SU-DHL-6 (cell line): ENCODE measurements at regions not wholly inside any gene's neighbourhood (a gene's known extent, or its start where the extent isn't known, plus 50 kb on each side); places are given as distances from the start of the nearest gene placed in this dataset.

ENCODE experiments used
- H2AFZ ChIP-seq: fragments of 200-600 bp; sonication (generic); 2 replicates; pipeline ENCODE4 v1.6.1; 2014; ENCODE audit warnings: low read depth, mild to moderate bottlenecking, moderate library complexity, mixed read lengths, antibody characterized with exemption, low read length; ENCODE audit not compliant: severe bottlenecking
- H3F3A ChIP-seq: fragments of 200-600 bp; shearing (Covaris generic); 2 replicates; pipeline ENCODE4 v1.6.0; 2016; ENCODE audit warnings: antibody characterized with exemption, mild to moderate bottlenecking; ENCODE audit not compliant: insufficient read depth
- H3K27ac ChIP-seq: fragments of 200-600 bp; sonication (generic); 2 replicates; pipeline ENCODE4 v1.5.1; 2016; ENCODE audit warnings: low read depth, mild to moderate bottlenecking, low read length, moderate library complexity, mixed read lengths
- H3K27me3 ChIP-seq: fragments of 200-600 bp; sonication (generic), shearing (Covaris generic); 2 replicates; pipeline ENCODE4 v1.6.0; 2014; ENCODE audit warnings: mild to moderate bottlenecking, low read length
- H3K36me3 ChIP-seq: fragments of 200-600 bp; sonication (generic); 2 replicates; pipeline ENCODE4 v1.6.1; 2014; ENCODE audit warnings: mild to moderate bottlenecking, low read length, mixed read lengths
- H3K4me2 ChIP-seq: fragments of 300-600, 200-600 bp; shearing (Covaris generic), sonication (generic); 2 replicates; pipeline ENCODE4 v1.6.0; 2014; ENCODE audit warnings: low read length, low read depth, mild to moderate bottlenecking; ENCODE audit not compliant: poor library complexity, severe bottlenecking
- H3K4me3 ChIP-seq: fragments of 200-600 bp; sonication (generic); 2 replicates; pipeline ENCODE4 v1.5.1; 2014; ENCODE audit warnings: antibody characterized with exemption, low read length, mild to moderate bottlenecking, mixed read lengths; ENCODE audit not compliant: insufficient read depth, poor library complexity, severe bottlenecking
- H3K79me2 ChIP-seq: fragments of 200-600 bp; sonication (generic); 2 replicates; pipeline ENCODE4 v1.6.1; 2014; ENCODE audit warnings: mild to moderate bottlenecking, low read length, moderate library complexity; ENCODE audit not compliant: insufficient read depth
- H3K9ac ChIP-seq: fragments of 200-600 bp; sonication (generic); 2 replicates; pipeline ENCODE4 v1.7.0; 2014; ENCODE audit warnings: mild to moderate bottlenecking, low read length
- H3K9me2 ChIP-seq: fragments of 200-600 bp; sonication (generic); replicated peaks from 2 replicates; pipeline ENCODE4 v1.6.1; 2014; ENCODE audit warnings: low read length; ENCODE audit not compliant: insufficient read depth
- H3K9me3 ChIP-seq: fragments of 200-600 bp; sonication (generic); 2 replicates; pipeline ENCODE4 v1.6.1; 2014; ENCODE audit warnings: low read length, mixed read lengths; ENCODE audit not compliant: insufficient read depth
- H4K20me1 ChIP-seq: fragments of 200-600 bp; sonication (generic); 2 replicates; pipeline ENCODE4 v1.6.1; 2014; ENCODE audit warnings: low read depth, mild to moderate bottlenecking, antibody characterized with exemption, low read length, moderate library complexity, mixed read lengths
- CTCF ChIP-seq: fragments of 200-600 bp; sonication (generic); IDR thresholded peaks from one replicate; pipeline ENCODE4 v1.5.1; 2017; ENCODE audit warnings: antibody characterized with exemption, mild to moderate bottlenecking, low read length, moderate library complexity; ENCODE audit not compliant: insufficient read depth, poor library complexity, severe bottlenecking
- EZH2phosphoT487 ChIP-seq: fragments of 200-600 bp; sonication (generic), shearing (Covaris generic); conservative IDR thresholded peaks from 2 replicates; pipeline ENCODE4 v1.6.1; 2018; ENCODE audit warnings: mild to moderate bottlenecking, antibody characterized with exemption, low read length, moderate library complexity, mixed read lengths

- H3K4me2 ChIP-seq, result no peak overlapping the region
- no peak overlapping the region for H2AFZ ChIP-seq
- no peaks in the 10 kb centered on the region for H3K27me3 ChIP-seq
- no peaks in the 10 kb centered on the region for H3K9me2 ChIP-seq
- H3K9me3 ChIP-seq, result no peaks in the 10 kb centered on the region
- no peak overlapping the region for H3K9ac ChIP-seq
- no peaks in the 10 kb centered on the region for H3K36me3 ChIP-seq
- TF ChIP-seq EZH2phosphoT487 (no peak), CTCF (no peak)
- no peaks in the 10 kb centered on the region for H4K20me1 ChIP-seq
- H3K4me3 ChIP-seq, result no peak overlapping the region
- H3K27ac ChIP-seq, result no peak overlapping the region
- H3K79me2 ChIP-seq, result no peaks in the 10 kb centered on the region
- H3F3A ChIP-seq, result no peaks in the 10 kb centered on the region
These were observed 129.6 kb upstream of the NUDT6 start for GRCh38 chr4:123052007-123052406.

GRCh38 chr4:123055943-123056342, 133.5 kb upstream of the NUDT6 start:
- Histone ChIP-seq H3K36me3 (no peaks in the 10 kb centered on the region), H3K9me3 (no peaks in the 10 kb centered on the region), H3K4me3 (no peak overlapping the region), H4K20me1 (no peaks in the 10 kb centered on the region), H3K27me3 (no peaks in the 10 kb centered on the region), H3K79me2 (no peaks in the 10 kb centered on the region), H3K27ac (no peak overlapping the region), H3K9me2 (no peaks in the 10 kb centered on the region), H3K9ac (no peak overlapping the region), H2AFZ (no peak overlapping the region), H3K4me2 (no peak overlapping the region), H3F3A (no peaks in the 10 kb centered on the region)
- TF ChIP-seq EZH2phosphoT487 (no peak), CTCF (no peak)

GRCh38 chr4:123060039-123060770, 137.8 kb upstream of the NUDT6 start:
- Histone ChIP-seq H2AFZ (no peak overlapping the region), H3K9ac (no peak overlapping the region), H3K36me3 (no peaks in the 10 kb centered on the region), H3K4me2 (no peak overlapping the region), H3F3A (no peaks in the 10 kb centered on the region), H4K20me1 (no peaks in the 10 kb centered on the region), H3K27me3 (no peaks in the 10 kb centered on the region), H3K79me2 (no peaks in the 10 kb centered on the region), H3K9me2 (no peaks in the 10 kb centered on the region), H3K27ac (no peak overlapping the region), H3K9me3 (no peaks in the 10 kb centered on the region), H3K4me3 (no peak overlapping the region)
- TF ChIP-seq EZH2phosphoT487 (no peak), CTCF (no peak)
